Neural cell (in vitro differentiated cells): ENCODE measurements at regions not wholly inside any gene's neighbourhood (a gene's known extent, or its start where the extent isn't known, plus 50 kb on each side); places are given as distances from the start of the nearest gene placed in this dataset.

Experiments
- H2AFZ ChIP-seq: fragments of 200-600, 300-800 bp; sonication (generic), shearing (Covaris generic); 2 replicates; pipeline ENCODE4 v1.6.0; 2014; ENCODE audit warnings: low read depth, mild to moderate bottlenecking, antibody characterized with exemption, low read length, moderate library complexity
- H3F3A ChIP-seq: fragments of 200-600 bp; shearing (Covaris generic); 2 replicates; pipeline ENCODE4 v1.6.1; 2016; ENCODE audit warnings: mild to moderate bottlenecking, moderate library complexity, mixed read lengths, antibody characterized with exemption, low read length; ENCODE audit not compliant: insufficient read depth, poor library complexity, severe bottlenecking
- H3K27ac ChIP-seq: fragments of 200-600, 300-800 bp; sonication (generic), shearing (Covaris generic); 2 replicates; pipeline ENCODE4 v1.5.1; 2014; ENCODE audit warnings: mild to moderate bottlenecking, low read length, moderate library complexity
- H3K27me3 ChIP-seq: fragments of 300-800, 200-600 bp; sonication (generic), shearing (Covaris generic); 2 replicates; pipeline ENCODE4 v1.6.0; 2014; ENCODE audit warnings: mild to moderate bottlenecking, low read depth, low read length, moderate library complexity; ENCODE audit not compliant: insufficient read depth
- H3K36me3 ChIP-seq: fragments of 300-800, 200-600 bp; sonication (generic), shearing (Covaris generic); 2 replicates; pipeline ENCODE4 v1.5.1; 2014; ENCODE audit warnings: mild to moderate bottlenecking, antibody characterized with exemption, low read length, moderate library complexity; ENCODE audit not compliant: insufficient read depth
- H3K4me2 ChIP-seq: fragments of 300-800, 200-600 bp; sonication (generic), shearing (Covaris generic); 2 replicates; pipeline ENCODE4 v1.6.0; 2014; ENCODE audit warnings: mild to moderate bottlenecking, low read length
- H3K4me3 ChIP-seq: fragments of 300-800, 200-600 bp; sonication (generic), shearing (Covaris generic); 2 replicates; pipeline ENCODE4 v1.5.1; 2014; ENCODE audit warnings: mild to moderate bottlenecking, low read length, moderate library complexity
- H3K79me2 ChIP-seq: fragments of 200-600 bp; shearing (Covaris generic); replicated peaks from 2 replicates; pipeline ENCODE4 v1.6.0; 2014; ENCODE audit warnings: mild to moderate bottlenecking, low read length, moderate library complexity; ENCODE audit not compliant: insufficient read depth
- H3K9ac ChIP-seq: fragments of 300-800, 200-600 bp; sonication (generic), shearing (Covaris generic); 2 replicates; pipeline ENCODE4 v1.6.1; 2016; ENCODE audit warnings: mild to moderate bottlenecking, low read length, mixed read lengths
- H3K9me2 ChIP-seq: fragments of 200-600 bp; shearing (Covaris generic); 2 replicates; pipeline ENCODE4 v1.6.1; 2016; ENCODE audit warnings: mild to moderate bottlenecking, low read length, mixed read lengths; ENCODE audit not compliant: insufficient read depth
- H3K9me3 ChIP-seq: fragments of 200-600, 300-800 bp; sonication (generic), shearing (Covaris generic); 2 replicates; pipeline ENCODE4 v1.6.1; 2016; ENCODE audit warnings: mild to moderate bottlenecking, mixed run types, low read length, moderate library complexity, mixed read lengths
- H4K20me1 ChIP-seq: fragments of 200-600 bp; shearing (Covaris generic); 2 replicates; pipeline ENCODE4 v1.6.1; 2016; ENCODE audit warnings: mild to moderate bottlenecking, mixed run types; ENCODE audit not compliant: insufficient read depth
- CTCF ChIP-seq: fragments of 450-650 bp; IDR thresholded peaks from 2 replicates; pipeline ENCODE4 v1.5.1; 2014; ENCODE audit warnings: antibody characterized with exemption, mild to moderate bottlenecking, moderate library complexity; ENCODE audit not compliant: poor library complexity, severe bottlenecking
- EP300 ChIP-seq: fragments of 450-650 bp; conservative IDR thresholded peaks from 2 replicates; pipeline ENCODE4 v1.6.1; 2014; ENCODE audit warnings: antibody characterized with exemption, mild to moderate bottlenecking, moderate library complexity; ENCODE audit not compliant: poor library complexity, severe bottlenecking
- EZH2 ChIP-seq: fragments of 200-600, 300-800 bp; shearing (Covaris generic), sonication (generic); IDR thresholded peaks from 2 replicates; pipeline ENCODE4 v1.6.1; 2014; ENCODE audit warnings: antibody characterized with exemption, low read length, borderline replicate concordance, mild to moderate bottlenecking; ENCODE audit not compliant: insufficient read depth, poor library complexity, severe bottlenecking
- MXI1 ChIP-seq: fragments of 450-650 bp; conservative IDR thresholded peaks from 2 replicates; pipeline ENCODE4 v1.6.1; 2014; ENCODE audit warnings: antibody characterized with exemption, mild to moderate bottlenecking; ENCODE audit not compliant: poor library complexity, severe bottlenecking
- POLR2AphosphoS5 ChIP-seq: IDR thresholded peaks from 2 replicates; pipeline ENCODE4 v1.6.1; 2012
- RAD21 ChIP-seq: fragments of 450-650 bp; conservative IDR thresholded peaks from 2 replicates; pipeline ENCODE4 v1.6.1; 2014; ENCODE audit warnings: antibody characterized with exemption, mild to moderate bottlenecking, moderate library complexity
- REST ChIP-seq: IDR thresholded peaks from 2 replicates; pipeline ENCODE4 v1.6.1; 2012; ENCODE audit warnings: borderline replicate concordance
- SMC3 ChIP-seq: fragments of 450-650 bp; conservative IDR thresholded peaks from 2 replicates; pipeline ENCODE4 v1.6.1; 2014; ENCODE audit warnings: antibody characterized with exemption, mild to moderate bottlenecking, moderate library complexity; ENCODE audit not compliant: poor library complexity
- TAF1 ChIP-seq: IDR thresholded peaks from 2 replicates; pipeline ENCODE4 v1.6.1; 2012; ENCODE audit warnings: low read depth

- no peaks in the 10 kb centered on the region for H3K36me3 ChIP-seq
- H3K9ac ChIP-seq = no peak overlapping the region
- no peaks in the 10 kb centered on the region for H3K79me2 ChIP-seq
- no peaks in the 10 kb centered on the region for H3K9me3 ChIP-seq
- no peak overlapping the region for H3K4me3 ChIP-seq
- no peaks in the 10 kb centered on the region for H4K20me1 ChIP-seq
- no peaks in the 10 kb centered on the region for H3F3A ChIP-seq
- no peaks in the 10 kb centered on the region for H3K9me2 ChIP-seq
- no peaks in the 10 kb centered on the region for H3K27me3 ChIP-seq
- H3K4me2 ChIP-seq = no peak overlapping the region
- no peak for TF ChIP-seq EZH2
- no peak for TF ChIP-seq RAD21
- no peak for TF ChIP-seq TAF1
- no peak for TF ChIP-seq POLR2AphosphoS5
- no peak for TF ChIP-seq CTCF
- no peak for TF ChIP-seq EP300
- TF ChIP-seq REST = no peak
- TF ChIP-seq SMC3 = no peak
- no peak for TF ChIP-seq MXI1
- H3K27ac ChIP-seq = no peak overlapping the region
- H2AFZ ChIP-seq = no peak overlapping the region
Observed at GRCh38 chr10:29840516-29841276, 205.9 kb upstream of the SVIL start.

GRCh38 chr10:29839826-29840515, 205.2 kb upstream of the SVIL start:
- H3K4me2 ChIP-seq = no peak overlapping the region
- no peaks in the 10 kb centered on the region for H3F3A ChIP-seq
- no peaks in the 10 kb centered on the region for H3K9me3 ChIP-seq
- no peaks in the 10 kb centered on the region for H3K27me3 ChIP-seq
- no peak overlapping the region for H3K4me3 ChIP-seq
- no peak overlapping the region for H3K27ac ChIP-seq
- H4K20me1 ChIP-seq = no peaks in the 10 kb centered on the region
- H3K9me2 ChIP-seq = no peaks in the 10 kb centered on the region
- H3K9ac ChIP-seq = no peak overlapping the region
- TF ChIP-seq POLR2AphosphoS5 = no peak
- TF ChIP-seq TAF1 = no peak
- TF ChIP-seq EZH2 = no peak
- no peak for TF ChIP-seq SMC3
- TF ChIP-seq REST = no peak
- no peak for TF ChIP-seq CTCF
- TF ChIP-seq EP300 = no peak
- no peak for TF ChIP-seq RAD21
- TF ChIP-seq MXI1 = no peak
- no peaks in the 10 kb centered on the region for H3K79me2 ChIP-seq
- H3K36me3 ChIP-seq = no peaks in the 10 kb centered on the region
- no peak overlapping the region for H2AFZ ChIP-seq
